Ascending aorta (tissue), 2 donors: ENCODE measurements at regions not wholly inside any gene's neighbourhood (a gene's known extent, or its start where the extent isn't known, plus 50 kb on each side); places are given as distances from the start of the nearest gene placed in this dataset.

ENCODE experiments used
- DNase-seq, 2 donors: peaks; one replicate each; pipeline ENCODE4 v3.0.0-alpha.2; 2019; ENCODE audit warnings: low spot score in 2 of 2
- H3K27ac ChIP-seq, 2 donors: fragments of 200-600 bp; sonication (generic); one replicate each; pipeline ENCODE4 v1.5.1; 2016 to 2017; ENCODE audit warnings: mild to moderate bottlenecking in 1 of 2
- H3K27me3 ChIP-seq: fragments of 200-600 bp; sonication (generic); one replicate; pipeline ENCODE4 v1.5.1; 2017
- H3K36me3 ChIP-seq, 2 donors: fragments of 200-600 bp; sonication (generic); one replicate each; pipeline ENCODE4 v1.5.1; 2016
- H3K4me1 ChIP-seq, 2 donors: fragments of 200-600 bp; sonication (generic); one replicate each; pipeline ENCODE4 v1.5.1; 2016 to 2017; ENCODE audit warnings: mild to moderate bottlenecking in 1 of 2
- H3K4me3 ChIP-seq, 2 donors: fragments of 200-600 bp; sonication (generic); one replicate each; pipeline ENCODE4 v1.5.1; 2016 to 2017; ENCODE audit warnings: mild to moderate bottlenecking in 1 of 2
- H3K9me3 ChIP-seq, 2 donors: fragments of 200-600 bp; sonication (generic); one replicate each; pipeline ENCODE4 v1.5.1; 2016
- intact Hi-C: fragments of 100-400 bp; cut with DNase I; formaldehyde crosslinking; loops from one replicate; pipeline ENCODE4 v1.15.1; 2023
- TF ChIP-seq, protein P1 (sequence below), 3 experiments: fragments of 200-600 bp in 2 of 3; fragments of 450-650 bp in 1 of 3; sonication (generic) in 2 of 3; IDR thresholded peaks; one replicate each; pipeline ENCODE4 v1.5.1; 2016 to 2019; ENCODE audit warnings: antibody characterized with exemption in 3 of 3, mild to moderate bottlenecking in 1 of 3, moderate library complexity in 1 of 3

DNA sequence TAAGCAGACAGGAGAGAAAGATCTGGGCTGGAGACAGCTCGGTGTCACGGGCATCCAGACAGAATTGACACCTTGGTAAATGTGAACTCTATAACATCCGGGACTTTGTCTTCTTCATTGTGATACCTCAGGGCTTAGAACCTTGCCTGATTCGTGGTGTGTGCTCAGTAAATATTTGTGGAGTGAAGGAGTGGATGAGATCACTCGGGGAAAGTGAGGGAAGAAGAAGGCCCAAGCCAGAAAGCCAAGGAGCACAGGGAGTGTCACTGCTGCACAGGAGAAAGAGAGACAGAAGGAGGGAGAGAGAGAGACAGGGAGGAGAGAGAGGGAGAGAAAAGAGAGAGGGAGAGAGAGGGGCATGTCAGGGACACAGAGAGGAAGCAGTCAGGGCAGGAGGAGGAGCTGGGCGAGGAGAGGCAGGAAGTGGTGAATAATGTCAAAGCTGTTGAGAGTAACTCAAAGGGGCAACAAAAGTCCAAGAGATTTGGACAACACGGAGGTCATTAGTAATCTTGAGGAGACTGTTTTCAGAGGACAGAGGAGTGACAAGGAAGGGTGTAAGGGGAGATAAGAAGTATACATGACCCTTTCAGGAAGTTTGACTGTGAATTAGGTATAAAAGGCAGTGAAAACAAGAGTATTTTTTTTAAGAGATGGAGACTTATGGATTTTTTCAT, 141.6 kb upstream of the MAX start:
- Histone ChIP-seq H3K9me3 (no peaks in the 10 kb centered on the region), H3K4me3 (no peak overlapping the region), H3K27ac (no peak overlapping the region), H3K4me1 (no peaks in the 10 kb centered on the region), H3K36me3 (no peaks in the 10 kb centered on the region), H3K27me3 (no peaks in the 10 kb centered on the region)
- intact Hi-C loops: no loop called here
- TF ChIP-seq, protein P1, sequence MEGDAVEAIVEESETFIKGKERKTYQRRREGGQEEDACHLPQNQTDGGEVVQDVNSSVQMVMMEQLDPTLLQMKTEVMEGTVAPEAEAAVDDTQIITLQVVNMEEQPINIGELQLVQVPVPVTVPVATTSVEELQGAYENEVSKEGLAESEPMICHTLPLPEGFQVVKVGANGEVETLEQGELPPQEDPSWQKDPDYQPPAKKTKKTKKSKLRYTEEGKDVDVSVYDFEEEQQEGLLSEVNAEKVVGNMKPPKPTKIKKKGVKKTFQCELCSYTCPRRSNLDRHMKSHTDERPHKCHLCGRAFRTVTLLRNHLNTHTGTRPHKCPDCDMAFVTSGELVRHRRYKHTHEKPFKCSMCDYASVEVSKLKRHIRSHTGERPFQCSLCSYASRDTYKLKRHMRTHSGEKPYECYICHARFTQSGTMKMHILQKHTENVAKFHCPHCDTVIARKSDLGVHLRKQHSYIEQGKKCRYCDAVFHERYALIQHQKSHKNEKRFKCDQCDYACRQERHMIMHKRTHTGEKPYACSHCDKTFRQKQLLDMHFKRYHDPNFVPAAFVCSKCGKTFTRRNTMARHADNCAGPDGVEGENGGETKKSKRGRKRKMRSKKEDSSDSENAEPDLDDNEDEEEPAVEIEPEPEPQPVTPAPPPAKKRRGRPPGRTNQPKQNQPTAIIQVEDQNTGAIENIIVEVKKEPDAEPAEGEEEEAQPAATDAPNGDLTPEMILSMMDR (IDR thresholded peaks at IDR 0.05): no peak
- no peak for DNase-seq

DNA sequence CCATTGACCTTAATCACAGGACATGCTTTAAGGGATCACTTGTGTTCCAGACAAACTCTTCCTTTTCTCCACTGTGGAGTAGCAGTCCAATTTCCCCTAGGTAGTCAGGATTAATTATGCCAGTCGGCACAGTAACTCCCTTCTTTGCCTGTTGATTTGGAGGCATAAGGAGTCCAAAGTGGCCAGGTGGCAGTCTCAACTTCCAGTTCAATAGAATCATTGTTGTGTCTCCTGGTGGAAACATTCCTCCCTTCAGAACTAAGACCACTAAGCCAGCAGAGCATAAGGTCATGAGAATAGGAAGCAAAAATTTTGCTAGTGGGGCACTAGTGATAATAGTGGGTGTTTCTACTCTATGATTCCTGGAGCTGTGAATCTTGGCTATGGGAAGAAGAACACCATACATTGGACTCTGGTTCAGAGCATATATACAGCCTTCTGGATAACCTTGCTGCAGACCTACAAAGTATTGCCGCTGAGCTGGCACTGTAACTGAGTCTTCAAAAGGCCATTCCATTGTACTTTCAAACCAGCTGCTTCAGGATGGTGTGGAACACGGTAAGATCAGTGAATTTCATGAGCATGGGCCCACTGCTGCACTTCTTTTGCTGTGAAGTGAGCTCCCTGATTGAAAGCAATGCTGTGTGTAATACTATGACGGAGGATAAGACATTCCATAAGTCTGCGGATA, 147.3 kb upstream of the MAX start:
- no peak for DNase-seq
- Histone ChIP-seq H3K27me3 (no peaks in the 10 kb centered on the region), H3K9me3 (no peaks in the 10 kb centered on the region), H3K4me3 (no peak overlapping the region), H3K4me1 (no peaks in the 10 kb centered on the region), H3K27ac (no peak overlapping the region), H3K36me3 (no peaks in the 10 kb centered on the region)
- TF ChIP-seq, protein P1 (IDR thresholded peaks at IDR 0.05): no peak
- intact Hi-C loops: no loop called here

DNA sequence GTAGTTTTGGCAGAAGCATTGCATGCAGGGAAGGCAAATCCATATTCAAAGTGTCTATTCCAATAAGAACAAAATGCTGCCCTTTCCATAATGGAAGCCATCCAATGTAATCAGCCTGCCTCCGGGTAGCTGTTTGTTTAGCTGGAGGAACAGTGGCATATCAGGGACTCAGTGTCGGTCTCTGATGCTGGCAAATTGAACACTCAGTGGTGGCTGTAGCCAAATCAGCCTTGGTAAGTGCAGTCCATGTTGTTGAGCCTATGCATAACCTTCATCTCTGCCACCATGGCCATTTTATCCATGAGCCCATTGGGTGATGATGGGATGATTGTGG, 147.8 kb upstream of the MAX start:
- no peaks in the 10 kb centered on the region for H3K4me1 ChIP-seq
- TF ChIP-seq, protein P1 (IDR thresholded peaks at IDR 0.05): no peak
- no peaks in the 10 kb centered on the region for H3K36me3 ChIP-seq
- no peak overlapping the region for H3K4me3 ChIP-seq
- DNase-seq: no peak
- intact Hi-C loops: no loop called here
- no peaks in the 10 kb centered on the region for H3K27me3 ChIP-seq
- no peaks in the 10 kb centered on the region for H3K9me3 ChIP-seq
- no peak overlapping the region for H3K27ac ChIP-seq

DNA sequence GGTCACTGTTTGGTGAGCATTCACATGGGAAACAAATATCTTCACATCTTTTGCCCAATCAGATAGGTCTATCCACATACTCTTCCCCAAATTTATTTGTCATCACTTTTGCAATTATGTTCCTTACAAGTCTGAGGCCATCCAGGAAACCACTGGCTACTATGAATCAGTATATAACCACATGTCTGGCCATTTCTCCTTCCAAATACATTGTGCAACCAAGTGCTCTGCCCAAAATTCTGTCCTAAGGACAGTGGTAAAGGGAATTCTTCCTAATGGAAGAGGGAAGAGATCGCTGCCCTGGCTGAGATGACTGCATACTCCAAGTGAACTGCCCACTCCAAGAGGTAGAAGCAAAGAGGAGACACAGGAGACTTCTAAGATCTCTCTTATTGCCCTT, 148.9 kb upstream of the MAX start:
- intact Hi-C loops: no loop called here
- Histone ChIP-seq H3K9me3 (no peaks in the 10 kb centered on the region), H3K4me1 (no peaks in the 10 kb centered on the region), H3K4me3 (no peak overlapping the region), H3K36me3 (no peaks in the 10 kb centered on the region), H3K27ac (no peak overlapping the region), H3K27me3 (no peaks in the 10 kb centered on the region)
- TF ChIP-seq, protein P1 (IDR thresholded peaks at IDR 0.05): no peak
- peak in 1 of 2 donors; percentile 67 for DNase-seq

DNA sequence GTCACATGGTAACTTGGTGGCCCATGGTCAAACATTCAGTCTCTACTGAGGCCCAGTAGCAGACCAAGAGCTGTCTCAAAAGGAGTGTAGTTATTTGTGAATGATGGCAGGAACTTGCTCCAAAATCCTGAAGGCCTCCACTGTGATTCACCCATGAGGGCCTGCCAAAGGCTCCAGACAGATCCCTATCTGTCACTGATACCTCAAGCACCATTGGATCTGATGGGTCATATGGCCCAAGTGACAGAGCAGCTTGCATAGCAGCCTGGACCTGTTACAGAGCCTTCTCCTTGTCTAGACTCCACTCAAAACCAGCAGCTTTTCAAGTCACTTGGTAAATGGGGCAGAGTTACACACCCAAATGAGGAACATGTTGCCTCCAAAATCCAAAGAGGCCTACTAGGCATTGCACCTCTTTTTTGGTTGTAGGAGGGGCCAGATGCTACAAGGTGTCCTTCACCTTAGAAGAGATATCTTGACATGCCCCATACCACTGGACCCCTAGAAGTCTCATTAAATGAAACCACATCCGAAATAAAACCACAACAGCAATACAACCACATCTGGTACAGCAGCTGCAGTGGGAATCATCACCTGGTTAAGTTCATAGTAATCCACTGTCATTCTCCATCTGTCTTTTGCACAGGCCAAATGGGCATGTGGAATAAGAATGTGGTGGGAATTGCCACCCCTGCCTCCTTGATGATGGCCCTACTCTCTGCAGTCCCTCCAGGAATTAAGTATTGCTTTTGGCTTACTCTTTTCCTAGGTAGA, 150.4 kb upstream of the MAX start:
- TF ChIP-seq, protein P1 (IDR thresholded peaks at IDR 0.05): no peak
- H3K27me3 ChIP-seq: no peaks in the 10 kb centered on the region
- DNase-seq: no peak
- intact Hi-C loops: no loop called here
- no peaks in the 10 kb centered on the region for H3K36me3 ChIP-seq
- no peak overlapping the region for H3K4me3 ChIP-seq
- H3K4me1 ChIP-seq: no peaks in the 10 kb centered on the region
- no peak overlapping the region for H3K27ac ChIP-seq
- no peaks in the 10 kb centered on the region for H3K9me3 ChIP-seq
